ENCODE measurements at regions not wholly inside any gene's neighbourhood (a gene's known extent, or its start where the extent isn't known, plus 50 kb on each side); places are given as distances from the start of the nearest gene placed in this dataset.

- ChIA-PET POLR2A (no interaction called here), CTCF (no interaction called here), RAD21 (ENCODE audit: low non-redundant PET in 1 of 2, low total read pairs in 2 of 2, uncharacterized antibody in 2 of 2, unreplicated experiment in 2 of 2) (no interaction called here)
- Histone ChIP-seq H3K36me3 (ENCODE audit: control insufficient read depth in 1 of 2, insufficient read depth in 2 of 2, low read length in 2 of 2) (no peaks in the 10 kb centered on the region), H3K9me3 (ENCODE audit: control insufficient read depth in 1 of 2, insufficient read depth in 1 of 2, low read depth in 1 of 2, low read length in 2 of 2) (no peaks in the 10 kb centered on the region), H4K20me1 (ENCODE audit: insufficient read depth) (no peaks in the 10 kb centered on the region), H3K27ac (ENCODE audit: low read depth, low read length) (no peak overlapping the region), H3K4me2 (ENCODE audit: low read length) (no peak overlapping the region), H3K4me3 (replicated peaks in 1 of 2; ENCODE audit: low read depth in 1 of 2, low read length in 2 of 2) (no peak overlapping the region), H3K9ac (ENCODE audit: low read length) (no peak overlapping the region), H3K9me2 (ENCODE audit: insufficient read depth) (no peaks in the 10 kb centered on the region), H3K27me3 (ENCODE audit: insufficient read depth, low read length) (no peaks in the 10 kb centered on the region), H3K4me1 (ENCODE audit: control insufficient read depth in 1 of 2, insufficient read depth in 2 of 2, low read length in 2 of 2) (no peaks in the 10 kb centered on the region), H3K79me2 (ENCODE audit: insufficient read depth, low read length) (no peaks in the 10 kb centered on the region), H2AFZ (ENCODE audit: low read depth, low read length, poor library complexity, severe bottlenecking) (no peak overlapping the region)
- no peak for ATAC-seq
- no TSS peak for BruUV-seq (replicated peaks)
- intact Hi-C loops (cut with micrococcal nuclease), result no loop called here
- DNase-seq (ENCODE audit: low read depth, low spot score), result no peak
- TF ChIP-seq SRF (IDR thresholded peaks at IDR 0.05; ENCODE audit: low read depth) (no peak), SIN3A (IDR thresholded peaks at IDR 0.05; ENCODE audit: low read depth) (no peak), RAD21 (IDR thresholded peaks at IDR 0.05; ENCODE audit: low read depth) (no peak), MAX (IDR thresholded peaks at IDR 0.05) (no peak), ELF1 (IDR thresholded peaks at IDR 0.05; ENCODE audit: borderline replicate concordance, low read depth) (no peak), TCF7L2 (IDR thresholded peaks at IDR 0.05; ENCODE audit: borderline replicate concordance, extremely low read depth, insufficient read depth, insufficient read length) (no peak), ZNF274 (IDR thresholded peaks at IDR 0.05; ENCODE audit: low read depth, low read length) (no peak), FOSL1 (IDR thresholded peaks at IDR 0.05; ENCODE audit: low read depth) (no peak), EGR1 (IDR thresholded peaks at IDR 0.05; ENCODE audit: low read depth) (no peak), ATF3 (IDR thresholded peaks at IDR 0.05) (no peak), EZH2phosphoT487 (IDR thresholded peaks at IDR 0.05; ENCODE audit: borderline replicate concordance) (no peak), ZFX (IDR thresholded peaks at IDR 0.05) (no peak), EZH2 (IDR thresholded peaks at IDR 0.05) (no peak), REST (IDR thresholded peaks at IDR 0.05; ENCODE audit: low read depth) (no peak), POLR2AphosphoS5 (IDR thresholded peaks at IDR 0.05; ENCODE audit: low read depth, low read length) (no peak), CEBPB (IDR thresholded peaks at IDR 0.05; ENCODE audit: low read depth) (no peak)
Observed at GRCh38 chr2:221750316-221750715, 178.2 kb upstream of the EPHA4 start.

Data from HCT116 (cell line).